GM21528 (cell line): ENCODE measurements at regions not wholly inside any gene's neighbourhood (a gene's known extent, or its start where the extent isn't known, plus 50 kb on each side); places are given as distances from the start of the nearest gene placed in this dataset.
A peak's percentile ranks its signal among the peaks of the same experiment; 100 is the strongest.
"Not testable (repeated sequence)": the region's sequence is repeated elsewhere in the genome, so short reads cannot be mapped to it uniquely, and the experiment has no call there.

Source experiments
- ATAC-seq: cut with Tn5 transposase; IDR thresholded peaks from one replicate; pipeline ENCODE4 v1.9.1; 2021; ENCODE audit warnings: mild to moderate bottlenecking, moderate library complexity; ENCODE audit not compliant: unreplicated experiment, low FRiP score

DNA sequence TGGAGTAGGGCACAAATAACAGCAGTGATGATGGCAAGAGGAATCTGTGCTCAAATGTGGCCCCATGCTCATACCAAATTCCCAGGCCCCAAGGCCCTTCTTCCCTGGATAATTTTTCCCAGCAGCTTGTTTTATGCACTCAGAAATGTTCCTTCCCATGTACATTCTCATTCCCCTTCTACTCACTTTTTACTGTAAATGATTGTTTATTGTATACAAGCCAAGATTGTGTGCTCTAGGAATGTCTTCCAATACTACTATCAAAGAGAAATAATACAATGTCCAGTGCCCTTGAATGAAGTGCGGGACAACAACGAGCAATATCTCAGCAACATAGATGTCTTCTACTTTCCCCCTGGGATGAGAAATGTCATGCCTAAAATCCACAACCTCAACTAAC lies 201.6 kb downstream of the ICOS start:
- ATAC-seq, result no peak

DNA sequence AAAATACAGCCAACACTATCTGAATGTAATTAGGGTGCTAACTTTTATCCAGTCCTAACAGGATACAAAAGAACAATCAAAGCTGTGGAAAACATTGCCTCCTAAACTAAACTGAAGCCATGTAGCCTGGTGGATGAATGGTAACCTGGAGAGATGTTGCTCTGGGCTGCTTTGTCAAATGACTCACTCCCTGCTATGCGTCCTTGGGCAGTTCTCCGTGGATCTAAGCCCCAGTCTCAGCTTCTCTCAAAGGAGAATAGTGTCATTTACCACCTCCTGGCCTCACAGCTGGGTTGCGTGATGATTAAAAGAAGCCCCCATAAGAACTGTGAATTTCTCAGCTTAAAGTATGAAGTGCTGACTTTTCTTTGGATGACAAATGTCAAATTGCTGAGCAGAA lies 203.7 kb downstream of the ICOS start:
- ATAC-seq, result no peak

DNA sequence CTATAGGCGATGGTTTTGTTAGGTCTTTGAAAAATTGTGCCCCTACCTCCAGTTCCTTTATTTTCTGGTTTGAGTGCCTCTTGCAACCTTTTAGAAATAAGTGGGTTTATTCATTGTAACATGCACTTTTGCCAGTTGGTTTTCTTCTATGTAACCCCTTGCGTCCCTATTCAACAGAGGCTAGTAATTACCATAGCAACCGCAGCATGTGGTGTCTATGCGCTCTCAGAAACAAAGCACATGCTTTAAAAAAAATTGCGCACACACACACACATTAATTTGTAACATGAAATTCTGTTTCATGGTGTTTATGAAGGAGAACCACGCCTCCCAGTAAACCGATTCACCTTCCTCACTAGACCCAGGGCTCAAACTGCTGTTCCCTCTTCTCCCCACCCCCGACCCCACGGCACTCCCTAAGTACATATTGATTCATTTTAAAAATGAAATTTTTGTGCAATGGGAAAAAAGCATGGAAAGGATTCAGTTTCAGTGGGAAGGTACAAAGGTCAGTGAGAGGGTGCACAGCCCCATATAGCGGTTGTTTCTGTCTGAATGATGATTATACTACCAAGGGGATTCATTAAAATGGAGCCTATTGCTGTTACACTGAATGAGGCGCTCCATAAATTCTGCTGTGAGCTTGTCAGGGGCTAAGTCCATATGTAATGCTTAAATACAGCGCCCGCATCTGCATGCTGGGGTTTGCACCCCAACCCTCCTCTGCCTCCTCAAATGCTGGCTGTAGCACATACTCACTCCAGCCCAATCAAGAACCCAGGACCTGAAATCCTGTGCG lies 206.9 kb downstream of the ICOS start:
- no peak for ATAC-seq

DNA sequence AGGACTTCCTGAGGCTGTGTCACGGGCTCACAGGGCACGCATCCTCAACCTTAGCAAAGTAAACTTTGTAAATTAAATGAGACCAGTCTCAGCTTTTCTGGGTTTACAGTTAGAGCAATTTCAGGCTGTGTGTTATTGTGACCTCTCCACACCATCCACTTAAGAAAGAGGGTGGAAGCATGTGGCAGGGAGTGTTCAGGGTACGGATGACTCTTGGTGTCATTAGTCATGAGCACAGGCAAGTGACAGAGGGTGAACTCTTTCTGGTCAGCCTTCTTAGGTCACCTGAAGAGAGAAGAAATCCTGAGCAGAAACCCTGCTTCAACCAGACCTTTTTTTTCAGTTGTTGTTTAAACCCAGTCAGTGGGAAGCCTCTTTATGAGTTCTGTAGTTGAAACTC lies 207.9 kb downstream of the ICOS start:
- ATAC-seq, result no peak

DNA sequence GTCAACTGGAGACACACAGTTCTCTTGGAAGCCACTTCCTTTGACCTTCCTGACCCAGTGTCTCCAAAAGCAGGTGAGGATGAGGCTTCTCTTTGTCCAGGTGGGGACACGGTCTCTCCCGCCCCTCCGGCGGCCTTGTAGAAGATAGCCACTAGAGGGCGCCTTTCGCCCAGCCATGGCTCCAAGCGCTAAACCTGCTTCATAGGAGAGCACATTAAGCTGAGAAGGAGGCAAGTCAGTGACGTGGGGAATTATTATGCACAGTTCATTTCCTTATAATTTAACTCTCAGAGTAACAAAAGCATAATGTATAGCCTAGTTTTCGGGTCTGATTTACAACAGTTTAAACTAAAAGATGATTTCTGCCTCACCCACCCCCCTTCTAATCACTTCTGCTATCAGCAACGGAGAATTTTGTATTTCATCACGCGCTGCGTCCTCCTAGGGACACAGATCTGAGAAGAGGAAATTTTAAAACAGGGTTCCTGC lies 208.7 kb downstream of the ICOS start:
- ATAC-seq, result peak; percentile 98

DNA sequence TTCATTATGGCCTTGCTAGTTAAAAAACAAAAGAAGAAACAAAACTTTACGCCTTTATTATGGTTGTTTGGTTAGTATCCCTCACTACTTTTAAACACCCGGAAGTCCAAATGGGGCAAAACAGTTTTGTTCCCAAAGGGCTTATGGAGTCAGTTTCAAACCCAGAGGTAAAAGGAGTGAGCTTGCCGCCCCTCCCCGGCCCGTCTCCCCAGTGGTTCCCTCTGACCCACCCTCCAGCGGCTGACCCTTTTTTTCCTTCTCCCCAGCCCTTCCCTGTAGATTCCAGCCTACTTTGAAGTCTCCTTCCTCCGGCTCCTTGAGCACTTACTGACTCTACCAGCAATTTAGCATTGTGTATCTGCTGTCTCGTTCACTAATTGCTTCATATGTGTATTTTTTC lies 209.2 kb downstream of the ICOS start:
- no peak for ATAC-seq

DNA sequence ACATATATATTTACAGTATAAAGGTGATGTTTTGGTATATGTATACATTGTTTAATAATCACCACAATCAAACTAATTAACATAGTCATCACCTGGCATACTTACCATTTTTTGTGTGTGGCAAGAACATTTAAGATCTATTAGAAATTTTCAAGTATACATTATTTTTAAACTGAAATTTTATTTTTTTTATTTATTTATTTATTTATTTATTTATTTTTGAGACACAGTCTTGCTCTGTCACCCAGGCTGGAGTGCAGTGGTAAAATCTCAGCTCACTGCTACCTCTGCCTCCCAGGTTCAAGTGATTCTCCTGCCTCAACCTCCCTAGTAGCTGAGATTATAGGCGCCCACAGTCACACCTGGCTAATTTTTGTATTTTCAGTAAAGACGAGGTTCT lies 210.5 kb downstream of the ICOS start:
- not testable (repeated sequence) for ATAC-seq

DNA sequence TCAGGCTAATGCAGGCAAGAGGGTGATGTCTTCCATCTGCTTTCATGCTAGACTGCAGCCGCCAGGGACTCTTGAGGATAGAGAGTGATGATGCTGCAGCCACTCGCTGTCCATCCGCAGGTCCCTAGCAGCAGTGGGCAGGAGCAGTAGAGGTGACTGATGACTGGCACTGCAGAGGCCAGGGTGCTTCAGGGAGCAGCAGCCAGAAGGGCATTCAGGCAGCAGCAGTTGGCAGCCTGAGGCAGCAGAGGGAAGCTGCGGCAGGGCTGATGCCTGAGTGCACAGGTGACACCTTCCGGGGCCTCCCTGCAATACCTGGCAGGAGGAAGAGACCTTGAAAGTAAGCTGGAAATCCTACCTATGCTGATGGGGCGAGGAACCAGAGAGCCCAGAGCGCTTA lies 214.2 kb downstream of the ICOS start:
- no peak for ATAC-seq

DNA sequence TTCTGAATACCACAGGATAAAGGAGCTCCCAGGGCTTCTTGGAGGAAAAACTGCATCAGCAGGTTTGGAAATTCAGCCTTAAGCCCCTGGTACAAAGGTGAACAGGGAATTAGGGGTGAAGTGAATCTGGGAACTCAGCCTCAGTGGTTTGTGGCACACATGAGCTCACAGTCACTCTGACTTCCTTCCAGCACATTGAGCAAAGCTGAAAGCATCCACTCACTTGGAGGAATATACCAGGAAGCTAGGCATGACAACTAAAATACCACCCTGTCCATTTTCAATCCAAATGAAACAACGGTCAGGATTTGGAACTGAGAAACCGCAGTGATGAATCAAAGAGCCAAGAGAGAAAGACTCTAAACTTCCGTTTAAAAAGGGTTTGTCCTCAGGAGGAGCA lies 216.1 kb downstream of the ICOS start:
- ATAC-seq, result no peak

DNA sequence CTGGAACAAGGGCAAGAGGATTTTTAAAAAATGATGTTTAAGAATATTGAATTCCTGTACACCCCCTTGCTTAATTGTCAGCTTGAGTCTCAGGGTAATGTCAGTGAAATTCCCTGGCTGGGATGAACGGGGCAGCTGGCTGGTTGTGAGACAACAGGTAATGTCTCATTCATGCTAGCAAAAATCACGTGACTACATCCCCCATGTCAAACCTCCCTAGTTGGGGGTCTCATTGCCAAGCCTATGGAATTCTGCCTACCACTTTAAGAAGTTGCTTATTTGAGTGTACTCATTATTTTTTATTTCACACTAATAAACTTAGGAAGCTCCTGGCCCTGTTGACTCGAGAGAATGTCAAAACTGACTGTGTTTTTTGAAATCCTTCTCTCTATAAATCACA lies 218.3 kb downstream of the ICOS start:
- ATAC-seq, result no peak

DNA sequence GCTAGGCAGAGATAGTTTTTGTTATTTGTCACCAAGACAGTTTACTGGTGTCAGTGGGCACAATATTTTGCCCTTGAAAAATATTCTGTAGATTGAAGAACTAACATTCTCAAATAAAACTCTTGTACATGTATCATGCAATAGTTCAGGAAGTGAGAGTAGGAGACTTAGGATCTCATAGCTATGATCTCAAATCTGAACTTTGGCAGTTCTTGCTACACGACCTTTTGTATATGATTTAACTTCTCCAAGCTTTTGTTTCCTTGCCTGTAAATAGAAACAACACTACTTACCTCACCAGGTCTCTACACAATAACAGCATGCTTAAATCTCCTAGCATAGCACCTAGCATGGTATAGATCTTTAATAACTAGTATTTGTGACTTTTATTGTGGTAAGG lies 219.9 kb downstream of the ICOS start:
- no peak for ATAC-seq

DNA sequence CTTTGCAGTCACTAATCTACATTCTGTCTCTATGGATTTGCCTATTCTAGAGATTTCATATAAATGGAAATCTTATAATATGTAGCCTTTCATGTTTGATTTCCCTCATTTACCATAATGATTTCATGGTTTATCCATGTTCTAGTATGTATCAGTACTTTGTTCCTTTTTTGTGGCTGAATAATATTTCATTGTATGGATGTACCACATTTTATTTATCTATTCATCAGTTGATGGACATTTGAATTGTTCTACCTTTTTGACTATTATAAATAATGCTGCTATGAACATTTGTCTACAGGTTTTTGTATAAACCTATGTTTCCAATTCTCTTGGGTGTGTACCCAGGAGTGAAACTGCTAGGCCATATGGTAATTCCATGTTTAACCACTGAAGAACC lies 221.1 kb downstream of the ICOS start:
- no peak for ATAC-seq

DNA sequence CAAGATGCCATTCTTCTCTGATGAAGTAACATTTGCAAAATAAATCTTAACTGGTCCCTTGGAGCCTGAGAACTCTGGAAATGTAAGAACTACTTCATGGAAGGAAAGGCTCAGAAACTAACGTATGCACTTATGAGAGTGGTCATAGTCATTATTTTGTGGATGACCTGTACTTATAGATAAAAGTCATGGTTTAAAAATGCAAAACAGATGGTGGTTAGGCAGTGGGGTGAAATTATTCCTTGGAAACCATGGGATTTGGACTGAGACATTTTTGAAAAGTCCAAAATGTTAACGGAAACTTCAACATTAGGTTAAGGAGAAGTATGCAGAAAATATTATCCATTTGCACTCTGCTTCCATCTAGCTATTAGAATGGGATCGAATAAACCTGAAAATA lies 223.0 kb downstream of the ICOS start:
- no peak for ATAC-seq

DNA sequence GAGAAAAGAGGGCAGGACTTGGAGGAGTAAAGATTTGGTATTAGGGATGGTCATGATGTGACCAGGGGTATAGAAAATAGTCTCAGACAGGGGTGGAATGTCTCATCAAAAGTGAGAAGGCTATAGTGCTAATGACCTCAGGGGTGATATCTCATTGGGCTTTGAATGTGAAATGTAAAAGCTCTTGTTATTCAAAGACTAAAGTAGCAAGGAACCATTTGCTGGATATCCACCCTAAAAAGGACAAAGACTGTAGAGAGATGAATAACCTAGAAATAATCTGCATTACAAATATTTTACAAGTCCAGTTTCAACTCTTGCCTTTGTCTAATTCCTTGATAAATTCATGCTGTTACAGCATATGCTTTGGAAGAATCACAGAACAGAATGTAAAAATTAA lies 224.4 kb downstream of the ICOS start:
- ATAC-seq, result no peak

DNA sequence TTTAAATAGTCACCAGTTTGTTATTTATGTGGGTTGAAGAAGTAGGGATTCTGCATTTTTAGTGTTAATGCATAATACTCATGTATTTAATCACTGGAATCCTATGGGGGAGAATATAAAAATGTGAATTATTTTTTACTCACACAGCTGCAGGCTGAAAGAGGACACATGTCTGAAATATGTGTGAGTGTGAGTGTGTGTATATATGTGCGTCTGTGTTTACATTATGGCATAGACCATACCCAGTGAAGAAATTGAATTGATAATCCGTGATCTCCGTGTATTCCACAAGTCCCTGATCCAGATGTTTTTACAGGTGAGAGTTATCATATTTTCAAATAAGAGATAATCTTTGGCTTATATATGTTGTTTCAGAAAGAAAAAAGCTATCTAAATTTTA lies 225.3 kb downstream of the ICOS start:
- no peak for ATAC-seq

DNA sequence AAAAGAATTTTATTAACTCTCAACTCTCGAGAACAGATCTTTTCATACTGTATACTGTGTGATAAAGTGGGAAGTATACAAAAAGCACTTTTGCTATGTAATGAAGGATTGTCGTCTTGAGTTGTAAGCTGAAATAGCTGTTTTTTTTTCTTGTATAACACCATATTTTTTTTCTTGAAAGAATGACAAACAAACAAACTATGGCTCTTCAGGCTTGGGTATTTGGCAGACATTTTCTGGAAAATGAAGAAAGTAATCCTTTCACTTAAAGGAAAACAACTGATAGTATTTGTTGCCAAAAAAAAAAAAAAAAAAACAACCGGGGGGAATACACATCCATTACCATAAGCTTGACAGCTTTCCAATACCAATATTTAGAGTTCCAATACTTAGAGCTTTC lies 230.4 kb downstream of the ICOS start:
- no peak for ATAC-seq

DNA sequence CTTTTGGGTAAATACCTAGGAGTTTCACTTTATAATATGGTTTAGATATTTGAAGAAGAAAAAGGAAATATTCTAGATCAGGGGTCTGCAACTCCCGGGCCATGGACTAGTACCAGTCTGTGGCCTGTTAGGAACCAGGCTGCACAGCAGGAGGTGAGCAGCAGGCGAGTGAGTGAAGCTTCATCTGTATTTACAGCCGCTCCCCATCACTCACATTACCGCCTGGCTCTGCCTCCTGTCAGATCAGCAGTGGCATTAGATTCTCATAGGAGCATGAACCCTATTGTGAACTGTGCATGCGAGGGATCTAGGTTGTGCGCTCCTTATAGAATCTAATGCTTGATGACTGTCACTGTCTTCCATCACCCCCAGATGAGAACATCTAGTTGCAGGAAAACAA lies 231.1 kb downstream of the ICOS start:
- not testable (repeated sequence) for ATAC-seq

DNA sequence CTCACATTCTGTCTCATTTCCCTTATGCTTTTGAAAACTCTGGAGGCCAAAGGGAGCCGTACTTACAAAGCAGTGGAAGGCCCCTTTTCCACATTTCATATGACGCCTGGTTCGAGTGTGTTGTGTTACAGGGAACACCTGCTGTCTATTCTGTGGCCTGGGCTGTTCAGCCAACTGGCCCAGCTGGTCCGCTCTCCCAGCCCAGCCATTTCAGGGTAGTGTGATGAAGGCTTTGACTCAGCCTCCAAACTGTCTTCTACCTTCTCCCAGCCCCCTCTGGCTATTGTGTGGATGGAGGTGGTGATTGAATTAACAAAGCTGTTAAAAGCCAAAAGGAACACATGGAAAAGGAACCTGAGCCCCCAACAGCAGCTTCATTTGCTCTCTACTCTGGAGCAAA lies 233.8 kb downstream of the ICOS start:
- ATAC-seq, result no peak

DNA sequence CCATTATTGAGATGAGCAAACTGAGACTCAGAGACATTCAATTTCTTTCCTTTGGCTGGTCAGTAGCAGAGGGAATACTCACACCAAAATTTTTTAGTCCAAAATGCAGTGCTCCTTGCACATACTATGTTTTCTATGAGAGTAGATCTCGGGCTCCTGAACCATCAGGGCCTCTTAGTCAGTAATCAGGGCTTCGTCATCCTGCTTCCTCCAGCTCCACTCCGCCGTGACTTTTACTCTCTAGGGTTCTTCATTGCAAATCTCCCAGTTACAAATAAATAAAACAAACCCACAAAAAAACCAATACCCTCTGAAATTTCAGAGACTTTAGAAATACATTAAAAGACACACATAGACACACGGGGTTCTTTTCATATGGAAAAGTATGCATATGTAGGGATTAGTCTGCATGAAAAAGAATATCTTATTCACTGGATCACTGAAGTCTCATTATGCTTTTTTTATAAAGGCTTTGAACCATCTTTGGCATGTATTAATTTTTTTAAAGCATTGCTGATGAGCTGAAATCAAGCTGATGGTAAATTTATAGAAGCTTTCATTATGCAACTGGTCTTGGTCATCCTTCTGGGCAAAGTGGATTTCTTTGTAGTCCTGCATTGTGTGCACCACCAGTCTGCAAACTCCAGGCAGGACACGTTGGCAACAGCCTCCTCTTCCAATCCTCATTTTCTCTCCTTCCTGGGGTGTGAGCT lies 235.0 kb downstream of the ICOS start:
- ATAC-seq, result no peak

DNA sequence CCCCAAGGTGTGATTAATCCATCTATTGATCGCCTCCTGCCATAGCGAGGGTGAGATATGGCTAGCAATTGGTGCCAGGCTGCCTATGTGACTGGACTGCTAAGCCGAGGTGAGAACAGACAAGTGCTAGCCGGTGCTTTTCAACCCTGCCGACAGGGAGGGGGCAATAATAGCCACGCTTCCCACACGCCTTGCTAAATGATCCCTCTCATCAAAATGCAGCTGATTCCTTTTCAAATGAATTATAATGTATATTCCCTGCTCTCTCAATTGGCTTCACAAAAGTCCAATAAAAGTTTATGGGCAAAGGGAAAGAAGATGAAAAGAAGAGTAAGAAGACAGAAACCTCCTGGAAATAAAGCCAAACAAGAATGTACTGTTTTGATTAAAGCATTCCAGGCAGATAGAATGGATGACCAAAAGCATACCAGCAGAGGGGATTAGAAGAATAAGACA lies 235.6 kb downstream of the ICOS start:
- ATAC-seq, result no peak

DNA sequence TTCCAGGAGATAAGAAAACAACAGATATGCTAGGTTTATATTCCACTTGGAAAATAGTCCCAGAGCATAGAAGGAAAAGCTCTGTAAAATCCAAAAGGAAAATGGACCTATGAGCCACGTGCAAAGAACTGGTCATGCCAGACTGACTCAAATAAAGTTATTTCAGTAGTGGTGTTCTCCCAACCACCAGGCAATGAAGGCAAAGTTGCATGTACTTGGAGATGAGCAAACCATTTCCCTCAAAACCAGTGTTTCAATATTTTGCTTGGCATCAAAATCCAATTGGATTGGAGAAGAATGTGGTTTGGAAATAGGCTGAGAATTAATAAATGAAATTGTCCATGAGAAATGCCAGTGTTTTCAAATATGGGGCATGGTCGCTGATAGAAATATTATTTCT lies 237.5 kb downstream of the ICOS start:
- ATAC-seq, result no peak
